NCI-H510A treated with DMSO at 0.1 percent for 48 hours (cell line): ENCODE measurements at regions not wholly inside any gene's neighbourhood (a gene's known extent, or its start where the extent isn't known, plus 50 kb on each side); places are given as distances from the start of the nearest gene placed in this dataset.
"Not testable (repeated sequence)": the region's sequence is repeated elsewhere in the genome, so short reads cannot be mapped to it uniquely, and the experiment has no call there.

Source experiments
- DNase-seq: peaks from one replicate; lab custom pipeline; 2025; lab: John Stamatoyannopoulos, UW

DNA sequence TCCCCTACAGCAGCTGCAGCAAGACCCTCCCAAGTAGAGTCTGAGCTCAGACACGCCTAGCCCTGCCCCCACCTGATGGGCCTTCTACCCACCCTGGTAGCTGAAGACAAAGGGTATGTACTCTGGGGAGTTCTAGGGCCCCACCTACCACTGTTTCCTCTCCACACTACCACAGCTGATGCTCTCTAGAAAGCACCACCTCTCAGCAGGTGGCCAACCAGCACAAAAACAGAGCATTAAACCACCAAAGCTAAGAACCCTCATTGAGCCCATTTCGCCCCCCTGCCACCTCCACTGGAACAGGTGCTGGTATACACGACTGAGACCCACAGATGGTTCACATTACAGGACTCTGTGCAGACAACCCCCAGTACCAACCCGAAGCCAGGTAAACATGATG lies 258.9 kb downstream of the SETD4 start:
- peak; percentile 52 for DNase-seq

DNA sequence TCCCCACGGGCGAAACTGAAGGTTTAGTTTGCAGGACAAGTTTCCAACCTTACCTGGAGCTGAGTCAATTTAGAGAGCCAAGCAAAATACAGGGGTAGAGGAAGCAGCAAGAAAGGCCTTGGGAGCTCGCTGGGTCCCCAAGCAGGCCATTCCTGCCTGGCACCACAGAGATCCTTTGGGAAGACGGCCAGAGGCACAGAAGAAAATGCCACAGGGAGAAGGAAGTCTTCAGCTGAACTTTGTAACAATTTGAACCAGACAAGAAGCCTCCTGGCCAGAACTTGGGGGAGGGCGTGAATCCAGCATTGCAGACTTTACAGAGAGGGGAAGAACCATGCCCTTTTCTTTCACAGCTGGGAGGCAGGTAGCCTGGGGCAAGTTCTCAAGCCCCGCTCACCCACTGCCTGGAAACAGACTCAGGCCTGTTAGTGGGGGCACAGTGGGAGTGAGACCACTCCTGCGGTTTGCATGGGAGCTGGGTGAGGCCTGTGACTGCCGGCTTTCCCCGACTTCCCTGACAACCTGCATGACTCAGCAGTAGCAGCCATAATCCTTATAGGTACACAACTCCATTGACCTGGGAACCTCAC lies 259.4 kb downstream of the SETD4 start:
- not testable (repeated sequence) for DNase-seq

DNA sequence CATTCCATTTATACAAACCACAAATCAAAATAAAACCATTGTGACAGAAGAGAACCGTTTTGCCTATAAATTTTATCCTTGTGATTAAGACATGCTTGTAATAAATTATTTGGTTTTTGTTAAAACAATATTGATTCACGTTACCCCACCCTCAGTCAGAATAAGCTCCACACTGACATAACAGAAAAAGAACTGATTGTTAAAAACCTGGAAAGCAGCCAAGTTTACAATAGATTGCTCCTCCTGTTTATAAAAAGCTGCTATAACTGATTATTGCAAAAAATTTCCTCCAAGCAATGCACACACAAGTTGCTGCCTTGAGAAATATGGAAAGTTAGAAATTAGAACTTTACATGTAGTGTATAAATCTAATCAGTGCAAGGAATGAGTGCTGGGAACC lies 263.5 kb downstream of the SETD4 start:
- no peak for DNase-seq

DNA sequence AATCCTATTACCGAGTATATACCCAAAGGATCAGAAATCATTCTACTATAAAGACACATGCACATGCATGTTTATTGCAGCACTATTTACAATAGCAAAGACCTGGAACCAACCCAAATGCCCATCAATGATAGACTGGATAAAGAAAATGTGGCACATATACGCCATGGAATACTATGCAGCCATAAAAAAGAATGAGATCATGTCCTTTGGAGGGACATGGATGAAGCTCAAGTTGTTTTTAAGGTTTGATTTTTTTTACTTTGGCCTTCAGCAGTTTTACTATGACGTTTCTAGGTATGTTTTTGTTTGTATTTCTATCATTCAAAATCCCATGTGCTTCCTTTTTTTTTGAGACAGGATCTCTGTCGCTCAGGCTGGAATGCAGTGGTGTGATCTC lies 265.8 kb downstream of the SETD4 start:
- DNase-seq: not testable (repeated sequence)

DNA sequence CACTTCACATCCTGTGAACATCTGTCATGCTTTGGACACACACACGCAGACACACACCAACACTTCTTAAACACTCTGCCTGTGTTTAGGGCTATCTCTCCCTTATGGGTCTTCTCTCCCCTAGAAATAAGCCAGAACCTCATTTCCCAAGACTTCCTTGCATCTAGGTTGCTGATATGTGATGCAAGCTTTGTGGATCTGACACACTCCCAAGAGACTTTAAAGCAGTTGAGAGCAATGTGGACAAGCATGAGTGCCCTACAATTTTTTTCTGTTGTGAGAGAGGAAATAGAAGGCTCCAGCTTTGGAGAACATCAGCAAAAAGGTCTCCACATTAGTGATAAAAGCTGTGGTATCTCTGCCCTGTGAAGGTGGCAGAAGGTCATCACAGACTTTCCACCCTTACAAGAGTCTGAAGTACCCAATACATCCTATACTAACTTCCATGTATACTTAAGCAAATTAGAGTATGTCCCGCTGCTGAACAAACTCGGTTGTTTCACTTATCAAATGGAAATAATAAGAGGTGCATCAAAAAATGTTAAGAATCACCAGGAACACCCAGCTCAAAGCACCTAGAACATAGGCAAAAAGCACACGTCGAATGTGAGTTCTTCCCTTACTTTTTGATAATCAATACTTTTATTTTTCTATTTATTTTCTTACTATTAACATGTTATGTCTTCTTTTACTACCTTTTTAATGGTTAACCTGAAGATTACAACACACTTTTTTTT lies 267.6 kb downstream of the SETD4 start:
- DNase-seq: no peak

DNA sequence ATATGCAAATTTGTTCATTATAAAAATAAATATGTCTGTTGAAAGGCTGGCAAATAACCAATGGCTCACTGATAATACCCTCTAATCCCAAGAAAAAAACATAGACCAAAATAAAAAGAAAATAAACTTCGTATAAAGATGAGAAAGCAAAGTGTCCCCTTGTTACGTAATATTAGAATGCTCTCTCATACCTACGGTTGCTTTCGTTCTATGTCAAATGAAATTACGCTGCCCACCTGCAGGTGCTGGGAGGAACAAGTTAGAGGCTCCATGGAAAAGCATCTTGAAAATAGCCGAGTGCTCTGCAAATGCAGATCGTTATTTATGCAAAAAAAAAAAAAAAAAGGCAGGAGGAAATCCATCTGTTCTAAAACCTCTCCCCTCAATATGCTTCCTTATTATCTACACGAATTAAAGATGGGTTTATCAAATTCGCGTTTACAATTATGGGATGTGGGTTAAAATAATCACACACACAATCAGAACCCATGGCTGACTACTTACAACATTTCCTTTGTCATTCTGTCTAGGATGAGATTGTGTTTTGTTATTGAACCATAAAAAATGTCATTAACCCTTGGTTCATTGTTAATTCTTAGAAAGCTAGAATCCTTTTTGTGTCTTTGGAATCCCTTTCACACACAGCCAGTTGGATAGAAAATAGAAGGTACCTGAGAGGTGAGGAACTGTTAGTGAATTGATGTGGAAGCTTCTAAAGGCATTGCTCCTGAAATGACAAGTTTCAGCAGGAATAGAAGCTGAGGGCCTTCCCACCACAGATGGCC lies 268.6 kb downstream of the SETD4 start:
- no peak for DNase-seq

DNA sequence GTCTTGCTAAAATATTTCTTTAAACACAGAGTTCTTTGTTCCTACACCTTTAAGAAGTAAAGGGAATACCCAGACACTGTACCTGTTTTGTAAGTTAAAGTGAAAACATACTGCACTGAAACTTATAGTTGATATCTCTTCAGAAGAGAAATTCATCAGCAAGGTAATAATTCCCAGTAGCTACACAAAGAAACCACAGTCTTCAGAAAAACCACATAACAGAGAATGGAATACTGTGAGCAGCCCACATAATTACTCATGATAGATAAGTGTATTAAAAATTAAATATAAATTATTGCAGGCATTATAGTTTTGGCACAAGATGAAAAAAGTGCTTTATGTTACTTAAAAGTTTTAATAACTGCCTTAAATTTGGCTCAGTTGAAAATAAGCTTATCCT lies 276.6 kb downstream of the SETD4 start:
- DNase-seq: no peak

DNA sequence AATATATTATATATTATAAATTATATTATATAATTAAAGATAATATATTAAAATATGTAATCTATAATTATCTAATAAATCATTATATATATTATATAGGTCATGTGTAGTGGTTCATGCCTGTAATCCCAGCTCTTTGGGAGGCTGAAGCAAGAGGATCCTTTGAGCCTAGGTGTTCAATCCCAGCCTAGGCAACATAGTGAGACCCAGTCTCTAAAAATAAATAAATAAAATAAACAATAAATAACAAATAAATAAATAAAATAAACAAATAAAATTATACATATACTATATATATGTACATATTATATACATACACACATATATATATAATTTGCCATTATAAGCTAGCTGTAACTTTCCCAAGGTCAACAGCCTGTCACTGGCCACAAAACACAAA lies 277.7 kb downstream of the SETD4 start:
- DNase-seq: no peak

DNA sequence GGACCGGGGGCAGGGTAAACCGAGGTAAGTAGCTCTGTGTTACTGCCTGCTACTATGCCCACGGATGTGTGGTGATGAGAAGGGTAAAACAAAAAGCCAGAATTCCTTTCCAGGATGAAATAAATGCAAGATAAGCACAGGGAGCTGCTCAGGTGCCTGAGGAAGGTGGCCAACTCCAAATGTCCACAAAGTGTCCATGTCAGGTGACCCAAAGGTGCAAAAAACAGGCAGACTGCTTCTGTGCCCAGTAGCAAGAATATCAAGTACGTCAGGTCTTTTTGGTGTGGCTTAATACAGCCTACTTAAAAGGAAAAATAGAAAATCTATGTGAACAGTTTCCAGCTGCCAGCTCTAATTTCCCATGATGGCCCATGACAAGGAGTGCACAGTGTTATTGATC lies 279.3 kb downstream of the SETD4 start:
- no peak for DNase-seq

DNA sequence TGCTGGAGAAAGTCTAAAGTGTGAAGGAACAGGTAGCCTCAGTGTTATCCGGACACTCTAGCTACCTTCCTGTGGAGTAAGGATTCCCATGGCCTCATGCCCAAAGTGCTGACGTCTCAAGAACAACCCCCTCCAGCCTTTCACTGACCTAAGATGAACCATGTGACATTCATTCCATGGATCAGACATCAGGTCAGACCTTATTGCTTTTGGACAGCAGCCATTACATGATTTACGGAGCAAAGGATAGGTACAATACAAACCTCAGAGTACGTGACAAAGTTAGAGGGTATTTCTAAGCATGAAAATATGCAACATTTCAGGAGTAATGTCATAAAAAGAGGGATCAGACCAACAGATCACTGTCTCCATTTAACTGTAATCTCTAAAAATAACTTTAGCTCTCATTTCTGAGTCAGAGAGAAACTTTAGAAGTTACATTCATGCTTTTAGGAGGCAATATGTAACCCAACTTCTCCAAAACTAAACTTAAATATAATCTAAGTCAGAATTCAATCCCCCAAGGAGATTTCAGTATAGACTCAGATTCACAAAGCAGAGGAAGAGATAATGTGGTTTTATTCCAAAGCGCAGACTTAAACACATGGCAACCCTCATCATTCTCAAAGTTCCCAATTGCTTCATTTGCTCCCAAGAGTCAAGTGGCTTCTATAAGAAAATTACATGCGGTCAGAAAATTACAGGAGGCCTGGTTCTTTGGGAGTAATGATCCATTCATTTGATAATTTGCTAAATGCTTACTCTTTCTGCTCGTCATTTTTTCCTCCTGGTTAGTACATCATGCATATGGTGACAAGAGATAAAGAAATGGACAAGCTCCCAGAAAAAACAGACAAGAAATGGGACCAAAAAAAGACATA lies 280.4 kb downstream of the SETD4 start:
- DNase-seq: no peak

DNA sequence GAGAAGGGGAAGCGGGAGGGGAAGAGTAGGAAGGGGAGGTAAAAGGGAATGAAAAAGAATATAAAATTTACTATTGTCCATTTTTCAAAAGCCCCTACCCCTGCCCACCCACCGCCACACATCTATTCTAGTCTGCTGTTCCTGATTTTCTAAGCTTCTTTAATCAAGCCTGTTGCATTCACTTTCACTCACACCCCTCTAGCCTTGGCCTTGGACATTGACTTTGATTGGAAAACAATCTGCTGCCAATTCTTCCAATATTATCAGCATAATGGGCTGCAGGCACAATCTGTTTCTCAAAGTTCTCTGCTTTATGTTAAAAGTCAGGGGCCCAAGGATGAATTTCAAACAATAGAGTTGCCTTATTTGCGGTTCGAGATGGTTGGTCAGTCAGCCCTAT lies 281.2 kb downstream of the SETD4 start:
- DNase-seq: no peak

DNA sequence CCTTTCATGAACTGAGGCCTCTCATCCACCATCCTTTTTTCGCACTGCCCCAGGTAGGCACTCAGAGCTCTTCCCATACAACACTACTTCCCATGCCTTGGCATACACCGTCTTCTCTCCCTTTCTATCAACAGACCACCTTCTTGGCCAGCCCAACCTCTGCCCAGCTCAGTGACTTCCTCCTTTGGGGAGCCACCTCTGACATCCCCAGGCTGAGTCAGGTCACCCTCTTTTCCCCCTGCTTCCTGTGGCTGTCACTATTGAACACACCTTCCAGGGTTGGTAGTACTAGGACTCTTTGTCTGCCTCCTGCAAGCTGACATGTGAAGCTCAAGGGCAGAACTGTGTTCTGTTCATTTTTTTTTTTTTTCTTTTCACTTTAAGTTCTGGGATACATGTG lies 283.2 kb downstream of the SETD4 start:
- DNase-seq: no peak

DNA sequence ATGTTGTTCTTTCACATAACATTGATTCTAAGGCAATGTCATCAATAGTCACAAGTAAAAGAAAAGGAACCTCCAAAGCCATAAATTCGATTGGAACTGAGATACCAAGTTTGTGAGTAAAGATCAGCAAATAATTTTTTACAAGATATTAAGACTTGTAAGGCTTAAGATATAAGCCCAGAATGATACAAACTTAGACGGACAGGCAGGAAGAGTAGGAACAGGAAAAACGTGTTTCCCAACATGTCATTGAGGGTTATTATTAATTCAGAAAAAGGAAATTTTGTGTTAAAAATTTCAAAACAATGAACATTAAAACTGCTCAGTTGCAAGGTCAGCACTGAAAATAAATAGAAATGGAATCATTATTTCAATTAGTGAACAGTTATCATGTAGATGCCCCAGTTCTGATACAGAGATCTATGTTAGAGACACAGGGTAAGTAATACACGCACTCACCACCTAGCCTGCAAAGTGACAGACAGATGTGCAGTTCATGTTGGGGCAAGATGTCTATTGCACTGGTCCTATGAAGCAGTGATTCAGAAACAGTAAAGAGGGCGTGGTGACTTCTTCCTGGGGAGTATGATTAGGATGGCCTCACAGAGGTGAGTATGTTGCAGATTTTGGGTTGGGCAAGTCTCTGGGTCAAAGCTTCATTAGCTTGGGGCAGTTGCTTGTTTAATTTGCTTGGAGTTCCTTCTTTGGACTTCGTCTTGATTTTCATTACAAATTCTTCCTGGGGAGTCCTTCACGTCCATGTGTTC lies 284.4 kb downstream of the SETD4 start:
- DNase-seq: no peak

DNA sequence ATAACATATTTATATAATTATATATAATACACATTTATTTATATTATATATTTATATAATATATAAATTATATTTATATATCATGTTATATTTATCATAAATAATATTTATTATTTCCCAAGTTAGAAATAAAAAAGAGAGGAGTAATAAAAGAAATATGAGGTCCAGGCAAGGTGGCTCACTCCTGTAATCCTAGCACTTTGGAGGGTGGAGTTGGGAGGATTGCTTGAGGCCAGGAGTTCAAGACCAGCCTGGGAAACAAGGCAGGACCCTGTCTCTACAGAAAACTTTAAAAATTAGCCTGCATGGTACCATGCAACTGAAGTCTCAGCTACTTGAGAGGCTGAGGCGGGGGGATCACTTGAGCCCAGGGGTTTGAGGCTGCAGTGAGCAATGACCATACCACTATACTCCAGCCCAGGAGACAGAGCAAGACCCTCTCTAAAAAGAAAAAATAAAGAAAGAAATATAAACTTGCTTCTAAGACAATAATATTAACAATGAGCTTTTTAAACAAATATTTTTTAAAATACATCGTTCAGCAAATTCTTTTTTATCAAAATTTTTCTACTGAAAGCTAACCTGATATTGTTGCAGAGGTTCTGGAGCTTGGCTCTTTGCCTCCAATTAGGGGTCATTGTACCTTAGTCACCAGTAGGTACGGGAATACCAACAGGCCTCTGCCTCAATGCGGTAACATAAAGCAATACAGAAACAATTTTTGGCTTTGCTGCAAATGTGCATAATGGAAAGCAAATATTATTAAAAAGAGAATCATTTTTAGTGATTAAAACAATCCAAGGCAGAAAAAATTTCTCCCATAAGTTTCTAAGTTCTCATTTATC lies 290.0 kb downstream of the SETD4 start:
- no peak for DNase-seq

DNA sequence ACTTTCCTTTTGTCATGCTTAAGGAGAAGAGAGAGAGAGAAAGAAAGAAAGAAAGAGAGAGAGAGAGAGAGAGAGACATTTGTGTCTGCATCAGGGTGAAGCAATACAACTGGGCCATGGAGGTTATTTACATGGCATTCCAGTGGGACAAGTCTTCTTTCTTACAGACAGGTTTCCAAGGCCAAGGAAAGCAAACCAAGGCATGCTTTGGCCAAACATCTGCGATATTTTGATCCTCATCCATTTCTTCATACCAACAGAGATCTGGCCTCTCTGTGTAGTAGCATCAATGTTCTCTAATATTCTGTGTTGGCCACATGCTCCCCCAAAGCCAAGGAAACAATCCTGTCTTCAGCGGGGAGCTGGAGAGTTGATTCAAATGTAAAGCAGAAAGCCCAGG lies 292.1 kb downstream of the SETD4 start:
- DNase-seq: no peak

DNA sequence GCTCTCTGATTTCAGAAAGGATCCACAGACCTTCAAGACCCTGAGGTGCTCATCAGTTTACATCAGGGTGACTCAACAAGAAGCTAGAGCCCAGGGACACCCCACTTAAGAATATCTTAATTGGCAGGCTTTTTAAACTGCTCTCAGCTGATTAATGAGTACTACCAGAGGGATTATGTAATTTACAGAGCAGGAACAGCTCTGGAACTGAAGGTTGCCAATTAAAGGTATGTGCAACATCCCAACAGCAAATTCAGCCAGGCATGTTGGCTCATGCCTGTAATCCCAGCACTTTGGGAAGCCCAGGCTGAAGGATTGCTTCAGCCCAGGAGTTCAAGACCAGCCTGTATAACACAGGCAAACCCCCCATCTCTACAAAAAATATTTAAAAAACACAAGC lies 295.7 kb downstream of the SETD4 start:
- no peak for DNase-seq

DNA sequence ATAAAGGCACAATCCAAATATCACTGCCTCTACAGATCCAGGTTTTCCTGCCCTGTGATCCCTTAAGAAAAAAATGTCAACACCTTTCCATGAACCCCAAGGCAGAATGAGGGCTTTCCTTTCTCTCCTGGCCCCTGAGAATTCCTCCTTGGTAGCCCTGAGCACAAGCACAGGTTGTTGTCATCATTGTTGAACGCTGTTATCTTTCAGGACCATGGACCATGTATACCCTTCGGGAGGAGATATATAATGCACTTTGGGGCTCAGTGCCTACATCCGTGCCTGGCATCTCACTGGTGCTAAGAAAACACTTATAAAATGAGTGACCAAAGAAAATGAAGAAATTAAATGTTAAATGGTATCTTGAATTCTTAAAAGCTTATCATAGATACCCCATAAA lies 296.2 kb downstream of the SETD4 start:
- DNase-seq: no peak

DNA sequence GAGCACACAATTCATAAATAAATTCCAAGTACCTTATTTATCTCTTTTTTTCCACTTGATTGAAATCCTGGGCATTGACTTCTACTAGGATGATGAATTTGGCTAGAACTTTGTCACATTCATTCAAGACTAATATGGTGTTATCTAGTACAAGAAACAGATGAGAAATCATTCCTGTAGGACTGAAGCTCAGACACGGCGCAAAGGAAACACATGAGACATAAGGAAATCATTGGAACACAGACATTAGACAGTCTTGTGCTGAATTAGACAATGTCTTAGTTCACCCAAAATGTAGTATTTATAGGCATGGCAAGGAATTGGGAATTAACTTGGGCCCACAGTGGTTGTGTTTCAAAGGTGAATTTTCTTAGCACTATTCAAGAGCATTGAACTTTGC lies 305.7 kb downstream of the SETD4 start:
- DNase-seq: no peak

DNA sequence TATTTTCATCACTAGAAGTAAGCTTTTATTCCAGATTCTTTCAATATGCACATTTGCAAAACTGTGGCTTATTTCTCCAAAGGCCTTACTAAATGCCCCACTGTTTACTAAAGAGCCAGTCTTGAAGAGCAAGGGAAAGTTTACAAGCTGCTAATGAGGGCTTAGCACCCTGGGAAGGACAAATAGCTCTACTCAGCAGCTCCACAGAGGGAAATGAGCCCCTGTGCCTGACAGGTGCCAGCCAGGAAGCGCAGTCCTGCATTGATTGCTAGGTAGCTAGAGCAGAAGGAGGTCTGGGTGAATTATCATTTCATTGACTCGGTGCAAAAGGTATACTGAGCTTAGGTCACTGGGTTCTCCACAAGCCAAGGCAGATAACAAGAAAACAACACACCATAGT lies 307.0 kb downstream of the SETD4 start:
- peak; percentile 11 for DNase-seq

DNA sequence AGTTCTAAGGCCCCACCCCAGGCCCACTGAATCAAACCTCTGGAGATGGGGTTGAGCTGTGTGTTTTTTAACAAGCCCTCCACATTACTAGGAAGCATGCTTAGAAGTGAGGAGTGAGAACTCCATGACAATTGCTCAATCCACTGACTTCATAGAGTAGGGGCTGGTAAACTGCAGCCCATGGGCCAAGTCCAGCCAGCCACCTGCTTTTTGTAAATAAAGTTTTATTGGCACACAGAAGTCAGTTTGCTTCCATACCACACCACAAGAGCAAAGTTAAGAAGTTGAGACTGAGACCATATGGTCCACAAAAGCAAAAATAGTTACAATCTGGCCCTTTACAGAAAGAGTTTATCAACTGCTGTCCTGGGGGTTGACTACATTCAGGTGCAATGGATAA lies 309.2 kb downstream of the SETD4 start:
- no peak for DNase-seq

DNA sequence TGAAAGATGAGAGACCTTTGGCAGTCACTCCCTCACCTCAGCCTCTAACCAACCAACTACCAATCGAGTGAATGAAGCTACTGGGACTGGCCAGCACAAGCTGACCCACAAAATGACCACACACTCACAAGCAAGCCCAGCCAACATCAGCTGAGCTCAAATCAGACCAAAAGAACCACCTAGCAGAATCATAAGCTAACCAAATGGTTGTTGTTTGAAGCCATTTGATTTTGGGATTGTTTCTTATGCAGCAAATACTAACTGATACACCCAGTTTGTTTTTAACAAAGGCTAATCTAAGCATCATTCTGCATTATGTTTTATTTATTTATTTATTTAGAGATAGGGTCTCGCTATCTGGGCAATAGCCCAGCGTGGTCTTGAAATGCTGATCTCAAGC lies 310.4 kb downstream of the SETD4 start:
- DNase-seq: no peak
